Suprapubic skin (tissue), 4 donors: ENCODE measurements at regions not wholly inside any gene's neighbourhood (a gene's known extent, or its start where the extent isn't known, plus 50 kb on each side); places are given as distances from the start of the nearest gene placed in this dataset.

ENCODE experiments used
- POLR2A ChIP-seq, 2 donors: fragments of 450-650 bp; IDR thresholded peaks; one replicate each; pipeline ENCODE4 v1.6.1; 2017; ENCODE audit warnings: antibody characterized with exemption in 2 of 2, mild to moderate bottlenecking in 2 of 2, moderate library complexity in 2 of 2
- POLR2AphosphoS5 ChIP-seq, 3 donors: sonication (generic); formaldehyde crosslinking; IDR thresholded peaks; one replicate each; pipeline ENCODE4 v1.6.1; 2017; ENCODE audit warnings: antibody characterized with exemption in 3 of 3
- TF ChIP-seq, protein P1 (sequence below), 2 donors: fragments of 200-600 bp in 1 of 2; fragments of 450-650 bp in 1 of 2; sonication (generic) in 1 of 2; IDR thresholded peaks; one replicate each; pipeline ENCODE4 v1.5.1; 2016 to 2019; ENCODE audit warnings: antibody characterized with exemption in 2 of 2, mild to moderate bottlenecking in 1 of 2, moderate library complexity in 1 of 2

DNA sequence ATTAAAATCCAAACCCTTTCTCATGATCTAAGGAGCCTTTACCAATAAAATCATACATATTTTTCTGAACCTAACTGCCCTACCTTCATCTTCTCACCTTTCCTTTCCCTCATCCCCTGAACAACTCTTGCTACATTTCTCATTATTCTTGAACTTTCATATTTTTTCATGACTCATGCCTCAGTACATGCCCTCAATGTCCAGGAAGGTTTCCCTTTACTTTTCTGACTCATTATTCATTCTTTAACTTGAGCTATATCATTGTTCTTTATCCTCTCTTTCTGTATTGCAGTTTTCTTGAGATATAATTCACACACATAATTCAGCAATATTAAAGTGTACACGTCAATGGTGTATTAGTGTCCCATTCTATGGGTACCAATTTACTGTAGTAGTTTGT is 231.0 kb downstream of the ALG10B start:
- TF ChIP-seq, protein P1, sequence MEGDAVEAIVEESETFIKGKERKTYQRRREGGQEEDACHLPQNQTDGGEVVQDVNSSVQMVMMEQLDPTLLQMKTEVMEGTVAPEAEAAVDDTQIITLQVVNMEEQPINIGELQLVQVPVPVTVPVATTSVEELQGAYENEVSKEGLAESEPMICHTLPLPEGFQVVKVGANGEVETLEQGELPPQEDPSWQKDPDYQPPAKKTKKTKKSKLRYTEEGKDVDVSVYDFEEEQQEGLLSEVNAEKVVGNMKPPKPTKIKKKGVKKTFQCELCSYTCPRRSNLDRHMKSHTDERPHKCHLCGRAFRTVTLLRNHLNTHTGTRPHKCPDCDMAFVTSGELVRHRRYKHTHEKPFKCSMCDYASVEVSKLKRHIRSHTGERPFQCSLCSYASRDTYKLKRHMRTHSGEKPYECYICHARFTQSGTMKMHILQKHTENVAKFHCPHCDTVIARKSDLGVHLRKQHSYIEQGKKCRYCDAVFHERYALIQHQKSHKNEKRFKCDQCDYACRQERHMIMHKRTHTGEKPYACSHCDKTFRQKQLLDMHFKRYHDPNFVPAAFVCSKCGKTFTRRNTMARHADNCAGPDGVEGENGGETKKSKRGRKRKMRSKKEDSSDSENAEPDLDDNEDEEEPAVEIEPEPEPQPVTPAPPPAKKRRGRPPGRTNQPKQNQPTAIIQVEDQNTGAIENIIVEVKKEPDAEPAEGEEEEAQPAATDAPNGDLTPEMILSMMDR (IDR thresholded peaks at IDR 0.05), result no peak
- TF ChIP-seq POLR2A (IDR thresholded peaks at IDR 0.05), result no peak
- TF ChIP-seq POLR2AphosphoS5 (IDR thresholded peaks at IDR 0.05), result no peak
